ENCODE measurements at regions not wholly inside any gene's neighbourhood (a gene's known extent, or its start where the extent isn't known, plus 50 kb on each side); places are given as distances from the start of the nearest gene placed in this dataset.

DNA sequence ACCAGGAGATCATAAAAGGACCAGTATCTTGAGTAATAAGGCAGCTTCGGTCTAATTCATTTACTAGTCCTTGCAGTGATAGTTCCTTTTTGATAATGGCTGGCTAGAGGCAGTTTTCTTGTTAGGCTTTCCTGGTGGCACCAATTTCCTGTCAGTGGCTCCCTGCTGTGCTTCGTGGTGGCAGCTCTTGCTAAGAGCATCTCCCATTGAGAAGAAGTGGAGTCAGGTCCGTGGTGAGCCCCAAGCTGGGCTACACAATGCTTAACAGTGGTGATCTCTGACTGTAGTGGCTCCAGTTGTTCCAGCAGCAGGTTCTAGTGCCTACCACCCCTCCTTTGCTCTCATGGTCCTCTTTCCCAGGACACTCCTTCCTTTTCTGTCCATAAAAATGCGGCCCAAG lies 111.2 kb downstream of the RAP2B start:
- no peak for ATAC-seq (ENCODE audit: insufficient read depth, low FRiP score)
- no peak overlapping the region for H3K27ac ChIP-seq (ENCODE audit: low read depth in 1 of 2, low read length in 1 of 2)
- TF ChIP-seq, protein P1, sequence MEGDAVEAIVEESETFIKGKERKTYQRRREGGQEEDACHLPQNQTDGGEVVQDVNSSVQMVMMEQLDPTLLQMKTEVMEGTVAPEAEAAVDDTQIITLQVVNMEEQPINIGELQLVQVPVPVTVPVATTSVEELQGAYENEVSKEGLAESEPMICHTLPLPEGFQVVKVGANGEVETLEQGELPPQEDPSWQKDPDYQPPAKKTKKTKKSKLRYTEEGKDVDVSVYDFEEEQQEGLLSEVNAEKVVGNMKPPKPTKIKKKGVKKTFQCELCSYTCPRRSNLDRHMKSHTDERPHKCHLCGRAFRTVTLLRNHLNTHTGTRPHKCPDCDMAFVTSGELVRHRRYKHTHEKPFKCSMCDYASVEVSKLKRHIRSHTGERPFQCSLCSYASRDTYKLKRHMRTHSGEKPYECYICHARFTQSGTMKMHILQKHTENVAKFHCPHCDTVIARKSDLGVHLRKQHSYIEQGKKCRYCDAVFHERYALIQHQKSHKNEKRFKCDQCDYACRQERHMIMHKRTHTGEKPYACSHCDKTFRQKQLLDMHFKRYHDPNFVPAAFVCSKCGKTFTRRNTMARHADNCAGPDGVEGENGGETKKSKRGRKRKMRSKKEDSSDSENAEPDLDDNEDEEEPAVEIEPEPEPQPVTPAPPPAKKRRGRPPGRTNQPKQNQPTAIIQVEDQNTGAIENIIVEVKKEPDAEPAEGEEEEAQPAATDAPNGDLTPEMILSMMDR (IDR thresholded peaks at IDR 0.05; ENCODE audit: control extremely low read depth, extremely low read depth) = no peak
- H3K9ac ChIP-seq (ENCODE audit: insufficient read depth in 1 of 2, low read length in 2 of 2) = no peak overlapping the region
- no peaks in the 10 kb centered on the region for H3K36me3 ChIP-seq (ENCODE audit: control insufficient read depth in 4 of 4, insufficient read depth in 4 of 4, low read length in 4 of 4)
- 76 to 84% methylated on average over 4 of the region's 4 CpGs for WGBS, 2 donors
- H3K4me3 ChIP-seq = no peak overlapping the region
- no peaks in the 10 kb centered on the region for H3K4me1 ChIP-seq (ENCODE audit: control insufficient read depth in 5 of 5, insufficient read depth in 5 of 5, low read length in 5 of 5)
- no peaks in the 10 kb centered on the region for H3K9me3 ChIP-seq (ENCODE audit: control insufficient read depth in 4 of 4, insufficient read depth in 3 of 4, low read length in 3 of 4)
- DNase-seq = no peak
- no peaks in the 10 kb centered on the region for H3K27me3 ChIP-seq (ENCODE audit: control insufficient read depth in 3 of 3, insufficient read depth in 3 of 3, low read length in 2 of 3)

GRCh38 chr3:153273767-153274435 lies 111.9 kb downstream of the RAP2B start:
- no peaks in the 10 kb centered on the region for H3K4me1 ChIP-seq (ENCODE audit: control insufficient read depth in 5 of 5, insufficient read depth in 5 of 5, low read length in 5 of 5)
- ATAC-seq (ENCODE audit: insufficient read depth, low FRiP score) (no peak), DNase-seq (no peak)
- H3K36me3 ChIP-seq (ENCODE audit: control insufficient read depth in 4 of 4, insufficient read depth in 4 of 4, low read length in 4 of 4) = no peaks in the 10 kb centered on the region
- no peak overlapping the region for H3K9ac ChIP-seq (ENCODE audit: insufficient read depth in 1 of 2, low read length in 2 of 2)
- H3K27ac ChIP-seq (ENCODE audit: low read depth in 1 of 2, low read length in 1 of 2) = no peak overlapping the region
- H3K4me3 ChIP-seq = no peak overlapping the region
- WGBS, 2 donors = 80% methylated on average over 7 of the region's 7 CpGs
- TF ChIP-seq, protein P1 (IDR thresholded peaks at IDR 0.05; ENCODE audit: control extremely low read depth, extremely low read depth) = no peak
- no peaks in the 10 kb centered on the region for H3K27me3 ChIP-seq (ENCODE audit: control insufficient read depth in 3 of 3, insufficient read depth in 3 of 3, low read length in 2 of 3)
- no peaks in the 10 kb centered on the region for H3K9me3 ChIP-seq (ENCODE audit: control insufficient read depth in 4 of 4, insufficient read depth in 3 of 4, low read length in 3 of 4)

DNA sequence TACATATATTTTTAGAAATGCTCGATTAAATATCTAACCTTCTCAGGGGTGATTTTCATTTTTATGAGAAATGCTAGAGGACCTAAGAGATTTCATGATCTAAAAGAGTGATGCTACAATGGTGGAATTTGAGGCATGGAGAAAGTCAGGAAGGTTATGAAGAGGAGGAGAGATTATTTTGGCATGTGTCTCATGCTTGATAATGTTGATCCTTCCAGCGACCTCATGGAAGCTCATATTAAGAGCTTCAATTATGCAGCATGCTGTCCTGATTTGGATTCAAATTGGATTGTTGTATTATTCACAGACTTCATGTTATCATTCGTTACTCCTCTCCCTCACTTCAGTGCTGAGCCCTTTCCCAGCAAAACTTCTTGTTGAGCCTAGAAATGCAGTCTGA lies 112.5 kb downstream of the RAP2B start:
- Histone ChIP-seq H3K27me3 (ENCODE audit: control insufficient read depth in 3 of 3, insufficient read depth in 3 of 3, low read length in 2 of 3) (no peaks in the 10 kb centered on the region), H3K9me3 (ENCODE audit: control insufficient read depth in 4 of 4, insufficient read depth in 3 of 4, low read length in 3 of 4) (no peaks in the 10 kb centered on the region), H3K36me3 (ENCODE audit: control insufficient read depth in 4 of 4, insufficient read depth in 4 of 4, low read length in 4 of 4) (no peaks in the 10 kb centered on the region), H3K4me3 (no peak overlapping the region), H3K4me1 (ENCODE audit: control insufficient read depth in 5 of 5, insufficient read depth in 5 of 5, low read length in 5 of 5) (no peaks in the 10 kb centered on the region), H3K9ac (ENCODE audit: insufficient read depth in 1 of 2, low read length in 2 of 2) (no peak overlapping the region), H3K27ac (ENCODE audit: low read depth in 1 of 2, low read length in 1 of 2) (no peak overlapping the region)
- 86 to 96% methylated on average over 3 of the region's 3 CpGs for WGBS, 2 donors
- TF ChIP-seq, protein P1 (IDR thresholded peaks at IDR 0.05; ENCODE audit: control extremely low read depth, extremely low read depth) = no peak
- no peak for ATAC-seq (ENCODE audit: insufficient read depth, low FRiP score)
- no peak for DNase-seq

- H3K36me3 ChIP-seq (ENCODE audit: control insufficient read depth in 4 of 4, insufficient read depth in 4 of 4, low read length in 4 of 4) = no peaks in the 10 kb centered on the region
- TF ChIP-seq, protein P1 (IDR thresholded peaks at IDR 0.05; ENCODE audit: control extremely low read depth, extremely low read depth) = no peak
- H3K9me3 ChIP-seq (ENCODE audit: control insufficient read depth in 4 of 4, insufficient read depth in 3 of 4, low read length in 3 of 4) = no peaks in the 10 kb centered on the region
- no peak overlapping the region for H3K9ac ChIP-seq (ENCODE audit: insufficient read depth in 1 of 2, low read length in 2 of 2)
- ATAC-seq (ENCODE audit: insufficient read depth, low FRiP score) (no peak), DNase-seq (no peak)
- H3K27me3 ChIP-seq (ENCODE audit: control insufficient read depth in 3 of 3, insufficient read depth in 3 of 3, low read length in 2 of 3) = no peaks in the 10 kb centered on the region
- H3K4me3 ChIP-seq = no peak overlapping the region
- H3K27ac ChIP-seq (ENCODE audit: low read depth in 1 of 2, low read length in 1 of 2) = no peak overlapping the region
- H3K4me1 ChIP-seq (ENCODE audit: control insufficient read depth in 5 of 5, insufficient read depth in 5 of 5, low read length in 5 of 5) = peaks cover 0 to 1% (median 0%) of the 10 kb centered on the region in 5 donors
Observed at GRCh38 chr3:153275514-153275913, 113.5 kb downstream of the RAP2B start.

Measured in lung (tissue), 11 donors.